ENCODE measurements at regions not wholly inside any gene's neighbourhood (a gene's known extent, or its start where the extent isn't known, plus 50 kb on each side); places are given as distances from the start of the nearest gene placed in this dataset.

- no peak for ATAC-seq
- intact Hi-C loops (cut with DNase I), result loop anchor here in 1 of 4 donors (10.0 kb wide), 2 partner anchors 65 to 115 kb away; no protein-coding TSS in a partner anchor
Measured at GRCh38 chr2:240229603-240230235, 89.3 kb upstream of the OTOS start.

GRCh38 chr2:240230291-240230931, 90.0 kb upstream of the OTOS start:
- no peaks in the 10 kb centered on the region for H3K9me3 ChIP-seq (ENCODE audit: control insufficient read depth, low read length)
- intact Hi-C loops (cut with DNase I), result loop anchor here in 1 of 4 donors (10.0 kb wide), 2 partner anchors 64 to 114 kb away; no protein-coding TSS in a partner anchor
- DNase-seq (no peak), ATAC-seq (no peak)
- no peaks in the 10 kb centered on the region for H3K4me1 ChIP-seq (ENCODE audit: control insufficient read depth, insufficient read depth, low read length)
- H3K4me3 ChIP-seq (ENCODE audit: low read length), result no peak overlapping the region
- H3K27me3 ChIP-seq (ENCODE audit: control insufficient read depth, insufficient read depth), result no peaks in the 10 kb centered on the region
- H3K27ac ChIP-seq (ENCODE audit: low read length), result no peak overlapping the region
- 69% methylated on average over 9 of the region's 9 CpGs for WGBS

More at GRCh38 chr2:240229603-240230235, 89.3 kb upstream of the OTOS start:
- Histone ChIP-seq H3K27ac (ENCODE audit: low read length) (no peak overlapping the region), H3K4me3 (ENCODE audit: low read length) (no peak overlapping the region), H3K9me3 (ENCODE audit: control insufficient read depth, low read length) (no peaks in the 10 kb centered on the region), H3K27me3 (ENCODE audit: control insufficient read depth, insufficient read depth) (no peaks in the 10 kb centered on the region), H3K4me1 (ENCODE audit: control insufficient read depth, insufficient read depth, low read length) (no peaks in the 10 kb centered on the region)
- no peak for DNase-seq
- 66% methylated on average over 5 of the region's 5 CpGs for WGBS

- intact Hi-C loops (cut with DNase I), result loop anchor here (2.0 to 10.0 kb wide), 4 partner anchors 63 to 207 kb away; no protein-coding TSS in a partner anchor
- peak in 1 of 3 donors; percentile 50 for DNase-seq
- 90% methylated on average over 12 of the region's 12 CpGs for WGBS
Measured at GRCh38 chr2:240231838-240232244, 91.4 kb upstream of the OTOS start.

GRCh38 chr2:240232264-240232915, 91.9 kb upstream of the OTOS start:
- no peak overlapping the region for H3K4me3 ChIP-seq (ENCODE audit: low read length)
- peaks cover 3% of the 10 kb centered on the region for H3K4me1 ChIP-seq (ENCODE audit: control insufficient read depth, insufficient read depth, low read length)
- no peak overlapping the region for H3K27ac ChIP-seq (ENCODE audit: low read length)
- no peak for DNase-seq
- WGBS, result 75% methylated on average over 22 of the region's 22 CpGs
- H3K9me3 ChIP-seq (ENCODE audit: control insufficient read depth, low read length), result no peaks in the 10 kb centered on the region
- ATAC-seq, result no peak
- intact Hi-C loops (cut with DNase I), result loop anchor here (2.0 to 10.0 kb wide), 4 partner anchors 62 to 206 kb away; no protein-coding TSS in a partner anchor
- H3K27me3 ChIP-seq (ENCODE audit: control insufficient read depth, insufficient read depth), result no peaks in the 10 kb centered on the region

More at GRCh38 chr2:240231838-240232244, 91.4 kb upstream of the OTOS start:
- no peak for ATAC-seq
- H3K9me3 ChIP-seq (ENCODE audit: control insufficient read depth, low read length), result no peaks in the 10 kb centered on the region
- no peak overlapping the region for H3K4me3 ChIP-seq (ENCODE audit: low read length)
- H3K4me1 ChIP-seq (ENCODE audit: control insufficient read depth, insufficient read depth, low read length), result peaks cover 3% of the 10 kb centered on the region
- H3K27me3 ChIP-seq (ENCODE audit: control insufficient read depth, insufficient read depth), result no peaks in the 10 kb centered on the region
- H3K27ac ChIP-seq (ENCODE audit: low read length), result no peak overlapping the region

- H3K27me3 ChIP-seq (ENCODE audit: control insufficient read depth, insufficient read depth), result no peaks in the 10 kb centered on the region
- whole genome bisulfite sequencing, result 2% methylated on average over 38 of the region's 39 CpGs
- intact Hi-C loops (cut with DNase I), result loop anchor here (1.0 to 10.0 kb wide), 5 partner anchors 62 to 206 kb away; no protein-coding TSS in a partner anchor
- peak overlapping the region; percentile 78 for H3K27ac ChIP-seq (ENCODE audit: low read length)
- H3K9me3 ChIP-seq (ENCODE audit: control insufficient read depth, low read length), result no peaks in the 10 kb centered on the region
- DNase-seq (peak; percentile 86 to 94 (median 94)), ATAC-seq (peak; percentile 82 to 83)
- peaks cover 3% of the 10 kb centered on the region for H3K4me1 ChIP-seq (ENCODE audit: control insufficient read depth, insufficient read depth, low read length)
- no peak overlapping the region for H3K4me3 ChIP-seq (ENCODE audit: low read length)
Measured at GRCh38 chr2:240232961-240233884, 92.8 kb upstream of the OTOS start.

- H3K4me1 ChIP-seq (ENCODE audit: control insufficient read depth, insufficient read depth, low read length), result peaks cover 3% of the 10 kb centered on the region
- no peak overlapping the region for H3K4me3 ChIP-seq (ENCODE audit: low read length)
- intact Hi-C loops (cut with DNase I), result loop anchor here (1.0 to 10.0 kb wide), 5 partner anchors 61 to 205 kb away; no protein-coding TSS in a partner anchor
- H3K9me3 ChIP-seq (ENCODE audit: control insufficient read depth, low read length), result no peaks in the 10 kb centered on the region
- ATAC-seq (no peak), DNase-seq (peak in 2 of 3 donors; percentile 67 to 70)
- H3K27me3 ChIP-seq (ENCODE audit: control insufficient read depth, insufficient read depth), result no peaks in the 10 kb centered on the region
- WGBS, result 42% methylated on average over 15 of the region's 15 CpGs
- H3K27ac ChIP-seq (ENCODE audit: low read length), result no peak overlapping the region
Measured at GRCh38 chr2:240233885-240234502, 93.5 kb upstream of the OTOS start.

- Histone ChIP-seq H3K27ac (ENCODE audit: low read length) (peak overlapping the region; percentile 2), H3K9me3 (ENCODE audit: control insufficient read depth, low read length) (no peaks in the 10 kb centered on the region), H3K27me3 (ENCODE audit: control insufficient read depth, insufficient read depth) (no peaks in the 10 kb centered on the region), H3K4me3 (ENCODE audit: low read length) (no peak overlapping the region), H3K4me1 (ENCODE audit: control insufficient read depth, insufficient read depth, low read length) (peaks cover 3% of the 10 kb centered on the region)
- ATAC-seq, result no peak
- DNase-seq, result no peak
- intact Hi-C loops (cut with DNase I), result loop anchor here in 1 of 4 donors (10.0 kb wide), 2 partner anchors 60 to 110 kb away; no protein-coding TSS in a partner anchor
- 68% methylated on average over 8 of the region's 8 CpGs for WGBS
Measured at GRCh38 chr2:240234503-240234951, 94.1 kb upstream of the OTOS start.

GRCh38 chr2:240235149-240235803, 94.8 kb upstream of the OTOS start:
- WGBS, result 88% methylated on average over 17 of the region's 17 CpGs
- ATAC-seq, result no peak
- intact Hi-C loops (cut with DNase I), result loop anchor here in 1 of 4 donors (10.0 kb wide), 2 partner anchors 60 to 110 kb away; no protein-coding TSS in a partner anchor
- Histone ChIP-seq H3K4me3 (ENCODE audit: low read length) (no peak overlapping the region), H3K4me1 (ENCODE audit: control insufficient read depth, insufficient read depth, low read length) (peaks cover 3% of the 10 kb centered on the region), H3K27ac (ENCODE audit: low read length) (no peak overlapping the region), H3K27me3 (ENCODE audit: control insufficient read depth, insufficient read depth) (no peaks in the 10 kb centered on the region), H3K9me3 (ENCODE audit: control insufficient read depth, low read length) (no peaks in the 10 kb centered on the region)
- peak in 1 of 3 donors; percentile 53 for DNase-seq

- no peak for ATAC-seq
- intact Hi-C loops (cut with DNase I), result loop anchor here in 1 of 4 donors (10.0 kb wide), 2 partner anchors 59 to 109 kb away; no protein-coding TSS in a partner anchor
- no peak for DNase-seq
Measured at GRCh38 chr2:240235811-240236210, 95.4 kb upstream of the OTOS start.

More at GRCh38 chr2:240235811-240236210, 95.4 kb upstream of the OTOS start:
- Histone ChIP-seq H3K4me3 (ENCODE audit: low read length) (no peak overlapping the region), H3K4me1 (ENCODE audit: control insufficient read depth, insufficient read depth, low read length) (peaks cover 3% of the 10 kb centered on the region), H3K9me3 (ENCODE audit: control insufficient read depth, low read length) (no peaks in the 10 kb centered on the region), H3K27me3 (ENCODE audit: control insufficient read depth, insufficient read depth) (no peaks in the 10 kb centered on the region), H3K27ac (ENCODE audit: low read length) (peak overlapping the region; percentile 22)
- WGBS, result 94% methylated on average over 8 of the region's 8 CpGs

All from right cardiac atrium (tissue), 5 donors.